ENCODE measurements at regions not wholly inside any gene's neighbourhood (a gene's known extent, or its start where the extent isn't known, plus 50 kb on each side); places are given as distances from the start of the nearest gene placed in this dataset.

GRCh38 chrX:30150196-30150895, 65.0 kb upstream of the MAGEB2 start:
- H3K4me2 ChIP-seq = no peak overlapping the region
- no peak for TF ChIP-seq CEBPB (IDR thresholded peaks at IDR 0.05)
- TF ChIP-seq MAZ (IDR thresholded peaks at IDR 0.05; ENCODE audit: borderline replicate concordance, low read depth, low read length) = no peak
- TF ChIP-seq, protein P1, sequence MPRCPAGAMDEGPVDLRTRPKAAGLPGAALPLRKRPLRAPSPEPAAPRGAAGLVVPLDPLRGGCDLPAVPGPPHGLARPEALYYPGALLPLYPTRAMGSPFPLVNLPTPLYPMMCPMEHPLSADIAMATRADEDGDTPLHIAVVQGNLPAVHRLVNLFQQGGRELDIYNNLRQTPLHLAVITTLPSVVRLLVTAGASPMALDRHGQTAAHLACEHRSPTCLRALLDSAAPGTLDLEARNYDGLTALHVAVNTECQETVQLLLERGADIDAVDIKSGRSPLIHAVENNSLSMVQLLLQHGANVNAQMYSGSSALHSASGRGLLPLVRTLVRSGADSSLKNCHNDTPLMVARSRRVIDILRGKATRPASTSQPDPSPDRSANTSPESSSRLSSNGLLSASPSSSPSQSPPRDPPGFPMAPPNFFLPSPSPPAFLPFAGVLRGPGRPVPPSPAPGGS (IDR thresholded peaks at IDR 0.05) = no peak
- TF ChIP-seq POLR2AphosphoS2 (conservative IDR thresholded peaks at IDR 0.05; ENCODE audit: low read length) = no peak
- TF ChIP-seq KDM1A (IDR thresholded peaks at IDR 0.05; ENCODE audit: low read depth) = no peak
- no peak for TF ChIP-seq SMC3 (IDR thresholded peaks at IDR 0.05)
- TF ChIP-seq, protein P2, sequence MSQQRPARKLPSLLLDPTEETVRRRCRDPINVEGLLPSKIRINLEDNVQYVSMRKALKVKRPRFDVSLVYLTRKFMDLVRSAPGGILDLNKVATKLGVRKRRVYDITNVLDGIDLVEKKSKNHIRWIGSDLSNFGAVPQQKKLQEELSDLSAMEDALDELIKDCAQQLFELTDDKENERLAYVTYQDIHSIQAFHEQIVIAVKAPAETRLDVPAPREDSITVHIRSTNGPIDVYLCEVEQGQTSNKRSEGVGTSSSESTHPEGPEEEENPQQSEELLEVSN (IDR thresholded peaks at IDR 0.05; ENCODE audit: borderline replicate concordance, low read depth) = no peak
- no peak for TF ChIP-seq KDM5A (IDR thresholded peaks at IDR 0.05)
- TF ChIP-seq HES2 (IDR thresholded peaks at IDR 0.05) = no peak
- TF ChIP-seq REST (IDR thresholded peaks at IDR 0.05) = no peak
- no peak for TF ChIP-seq ZFP36 (IDR thresholded peaks at IDR 0.05; ENCODE audit: borderline replicate concordance, partially characterized antibody)
- no peak for TF ChIP-seq ZC3H11A (IDR thresholded peaks at IDR 0.05)
- ATAC-seq (no peak), FAIRE-seq (no peak), DNase-seq (ENCODE audit: low read depth in 1 of 2, low spot score in 1 of 2) (no peak)
- CTCF ChIA-PET = no interaction called here
- POLR2A ChIA-PET = no interaction called here
- no peak overlapping the region for H3K4me3 ChIP-seq
- no peaks in the 10 kb centered on the region for H3K9me3 ChIP-seq
- 5% methylated on average over 2 of the region's 6 CpGs for WGBS (ENCODE audit: missing lambda C conversion rate)
- no peaks in the 10 kb centered on the region for H3K4me1 ChIP-seq
- no peak overlapping the region for H3K27ac ChIP-seq

DNA sequence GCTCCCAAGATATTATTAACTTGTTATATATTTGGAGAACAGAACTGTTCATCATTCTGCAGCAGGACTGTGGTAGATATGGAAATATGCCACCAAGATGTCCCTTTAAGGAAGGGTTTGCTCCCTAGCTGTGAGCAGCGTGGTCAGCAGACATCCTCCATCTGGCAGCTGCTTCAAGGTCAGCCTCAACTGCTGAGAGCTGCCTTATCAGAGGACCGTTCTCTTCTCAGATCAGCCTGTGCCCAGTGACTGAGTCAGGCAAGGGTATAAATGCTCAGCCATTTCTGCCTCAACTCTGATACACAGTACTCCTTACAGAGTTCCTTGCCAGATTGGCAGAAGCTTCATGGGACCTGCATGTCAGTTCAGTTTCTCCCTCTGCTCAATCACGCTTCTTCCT, 63.4 kb upstream of the MAGEB2 start:
- no peak overlapping the region for H3K4me3 ChIP-seq
- no peak for FAIRE-seq
- CTCF ChIA-PET = no interaction called here

More for the DNA sequence above, 63.4 kb upstream of the MAGEB2 start:
- Histone ChIP-seq H3K27ac (no peak overlapping the region), H3K4me2 (no peak overlapping the region), H3K9me3 (no peaks in the 10 kb centered on the region), H3K4me1 (no peaks in the 10 kb centered on the region)
- TF ChIP-seq EP300 (IDR thresholded peaks at IDR 0.05) (no peak), SMC3 (IDR thresholded peaks at IDR 0.05) (no peak), ZFP36 (IDR thresholded peaks at IDR 0.05; ENCODE audit: borderline replicate concordance, partially characterized antibody) (no peak), HOXB5 (CRISPR knock-in tag; IDR thresholded peaks at IDR 0.05) (no peak), POLR2A (IDR thresholded peaks at IDR 0.05; ENCODE audit: low read length) (no peak), CBX2 (IDR thresholded peaks at IDR 0.05; ENCODE audit: borderline replicate concordance, low read depth) (no peak), ZSCAN20 (CRISPR knock-in tag; IDR thresholded peaks at IDR 0.05) (no peak), HES2 (IDR thresholded peaks at IDR 0.05) (no peak), JUNB (IDR thresholded peaks at IDR 0.05) (no peak)
- 77% methylated on average over 1 of the region's 3 CpGs for WGBS (ENCODE audit: missing lambda C conversion rate)
- ATAC-seq (no peak), DNase-seq (ENCODE audit: low read depth in 1 of 2, low spot score in 1 of 2) (no peak)
- POLR2A ChIA-PET = no interaction called here
